HG03095 (cell line): ENCODE measurements at regions not wholly inside any gene's neighbourhood (a gene's known extent, or its start where the extent isn't known, plus 50 kb on each side); places are given as distances from the start of the nearest gene placed in this dataset.

Source experiments
- ATAC-seq: cut with Tn5 transposase; IDR thresholded peaks from one replicate; pipeline ENCODE4 v1.9.1; 2021; ENCODE audit warnings: moderate library complexity; ENCODE audit not compliant: unreplicated experiment

- ATAC-seq: no peak
Measured at GRCh38 chr16:49081554-49081953, 200.1 kb downstream of the CBLN1 start.

GRCh38 chr16:49081086-49081485 lies 200.6 kb downstream of the CBLN1 start:
- no peak for ATAC-seq

- no peak for ATAC-seq
Measured at GRCh38 chr16:49078571-49078970, 203.1 kb downstream of the CBLN1 start.

- ATAC-seq: no peak
Measured at GRCh38 chr16:49078104-49078503, 203.5 kb downstream of the CBLN1 start.

- ATAC-seq: no peak
Measured at GRCh38 chr16:49075709-49076108, 205.9 kb downstream of the CBLN1 start.

GRCh38 chr16:49068224-49068623 lies 213.4 kb downstream of the CBLN1 start:
- ATAC-seq: no peak

- no peak for ATAC-seq
Measured at GRCh38 chr16:49067776-49068175, 213.9 kb downstream of the CBLN1 start.

- no peak for ATAC-seq
Measured at GRCh38 chr16:49061137-49061714, 220.4 kb downstream of the CBLN1 start.

- ATAC-seq: no peak
Measured at GRCh38 chr16:49060728-49061127, 220.9 kb downstream of the CBLN1 start.

- no peak for ATAC-seq
Measured at GRCh38 chr16:49058382-49058781, 223.3 kb downstream of the CBLN1 start.

- ATAC-seq: no peak
Measured at GRCh38 chr16:49057936-49058335, 223.7 kb downstream of the CBLN1 start.

- no peak for ATAC-seq
Measured at GRCh38 chr16:49057391-49057790, 224.2 kb downstream of the CBLN1 start.

GRCh38 chr16:49056546-49056945 lies 225.1 kb downstream of the CBLN1 start:
- no peak for ATAC-seq

- ATAC-seq: no peak
Measured at GRCh38 chr16:49055824-49056545, 225.7 kb downstream of the CBLN1 start.

- no peak for ATAC-seq
Measured at GRCh38 chr16:49055291-49055690, 226.3 kb downstream of the CBLN1 start.

GRCh38 chr16:49054606-49055005 lies 227.0 kb downstream of the CBLN1 start:
- ATAC-seq: no peak

- ATAC-seq: no peak
Measured at GRCh38 chr16:49052846-49053245, 228.8 kb downstream of the CBLN1 start.

- ATAC-seq: no peak
Measured at GRCh38 chr16:49051576-49051975, 230.1 kb downstream of the CBLN1 start.

GRCh38 chr16:49050607-49051006 lies 231.0 kb downstream of the CBLN1 start:
- ATAC-seq: no peak

GRCh38 chr16:49049644-49050043 lies 232.0 kb downstream of the CBLN1 start:
- no peak for ATAC-seq

GRCh38 chr16:49049191-49049590 lies 232.4 kb downstream of the CBLN1 start:
- ATAC-seq: no peak

GRCh38 chr16:49048557-49048956 lies 233.1 kb downstream of the CBLN1 start:
- ATAC-seq: no peak

GRCh38 chr16:49036126-49036525 lies 245.5 kb downstream of the CBLN1 start:
- no peak for ATAC-seq
